ENCODE measurements at regions not wholly inside any gene's neighbourhood (a gene's known extent, or its start where the extent isn't known, plus 50 kb on each side); places are given as distances from the start of the nearest gene placed in this dataset.

DNA sequence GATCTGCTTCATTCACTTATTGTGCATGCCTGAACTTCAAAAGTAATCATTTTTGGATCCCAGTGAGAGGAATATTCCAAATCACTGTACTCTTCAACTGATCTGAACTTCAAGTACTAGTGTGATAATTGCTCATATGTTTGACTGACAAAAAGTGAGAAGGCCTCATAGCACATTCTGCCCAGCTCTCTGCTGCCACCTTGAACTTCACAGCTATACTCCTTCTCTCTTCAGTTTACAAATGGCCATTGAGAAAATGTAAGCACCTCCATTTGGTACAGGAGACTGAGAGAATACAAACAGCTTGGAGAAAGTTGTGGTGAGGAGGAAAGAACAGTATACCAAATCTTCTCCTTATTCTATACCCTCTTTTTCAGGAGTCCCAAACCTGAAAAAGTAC lies 946.0 kb upstream of the CHAC2 start:
- DNase-seq: no peak

DNA sequence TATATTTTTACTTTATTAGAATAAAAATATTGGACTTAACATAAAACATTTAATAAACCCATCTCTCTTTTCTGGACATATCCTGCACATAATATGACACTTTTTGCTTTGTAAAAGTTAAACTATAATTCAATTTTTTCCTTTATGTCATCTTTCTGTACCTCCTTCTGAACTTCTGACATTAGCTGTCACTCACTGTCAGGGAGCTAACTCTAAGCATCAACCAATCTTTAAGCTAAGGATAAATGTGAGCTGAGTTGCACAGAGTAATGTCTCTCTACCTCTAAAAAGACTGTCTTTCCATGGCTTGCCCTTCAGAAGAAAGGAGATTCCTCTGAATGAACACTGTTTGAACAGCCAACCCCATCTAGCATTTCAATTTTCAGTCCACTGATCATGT lies 948.6 kb upstream of the CHAC2 start:
- DNase-seq: no peak

DNA sequence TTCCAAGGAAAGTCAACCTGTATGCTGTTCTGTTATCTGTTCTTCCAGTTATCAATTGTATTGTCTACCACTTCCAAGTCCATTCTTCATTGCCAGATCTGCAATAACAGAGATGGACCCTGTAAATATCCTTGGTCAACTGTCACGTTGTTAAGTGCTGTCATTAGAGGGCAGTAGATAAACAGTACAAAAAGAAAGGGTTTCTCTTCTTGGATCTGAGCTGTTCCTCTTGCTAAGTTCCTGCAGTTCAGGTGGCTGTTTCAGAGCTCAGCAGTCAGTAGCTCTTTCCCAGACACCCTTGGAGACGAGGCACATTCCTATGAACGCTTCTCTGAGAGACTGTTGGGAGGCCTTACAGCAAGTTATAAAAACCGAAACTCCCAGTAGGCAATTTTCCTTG lies 957.1 kb upstream of the CHAC2 start:
- DNase-seq: no peak

DNA sequence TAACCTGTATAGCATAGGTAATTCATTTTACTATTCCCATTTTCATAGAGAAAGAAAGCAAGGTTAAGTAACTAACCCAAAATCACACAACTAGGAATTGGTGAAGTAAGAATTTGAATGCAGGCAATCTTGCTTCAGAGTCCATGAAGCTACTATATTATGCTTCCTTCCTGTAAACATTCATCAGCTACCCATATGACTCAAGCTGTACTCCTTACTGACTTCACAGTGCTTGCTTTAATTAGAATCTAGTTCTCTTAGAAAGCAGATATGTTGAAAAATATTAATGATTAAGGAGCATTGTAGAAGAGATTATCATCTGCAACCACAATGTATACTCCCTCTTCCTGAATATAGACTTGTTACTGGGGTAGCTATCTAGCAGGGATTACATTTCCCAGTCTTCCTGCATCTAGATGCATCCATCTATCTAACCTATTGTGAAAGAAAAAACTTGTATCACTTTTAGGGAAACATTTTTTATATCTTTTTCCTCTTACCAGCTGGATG lies 961.6 kb upstream of the CHAC2 start:
- no peak for DNase-seq

DNA sequence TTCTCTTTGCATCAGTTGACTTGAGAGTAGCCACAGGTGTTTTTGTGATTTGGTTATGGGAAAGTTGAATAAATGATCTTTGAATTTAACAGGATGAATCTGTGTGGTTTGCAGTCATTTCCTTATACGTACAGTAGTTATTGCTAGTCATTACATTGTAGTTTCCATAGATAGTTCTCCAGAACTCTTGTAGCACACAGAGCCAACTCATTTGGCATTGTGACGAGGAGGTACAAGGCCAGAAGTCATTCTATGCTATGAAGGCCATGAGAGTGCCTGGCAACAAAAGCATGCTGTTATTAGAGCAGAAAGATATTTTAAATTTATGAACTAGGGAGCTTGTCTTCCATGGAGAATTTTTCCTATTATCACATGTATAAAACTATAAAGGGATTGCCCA lies 973.0 kb upstream of the CHAC2 start:
- no peak for DNase-seq

GRCh38 chr2:52779446-52779845 lies 988.2 kb upstream of the CHAC2 start:
- no peak for DNase-seq

DNA sequence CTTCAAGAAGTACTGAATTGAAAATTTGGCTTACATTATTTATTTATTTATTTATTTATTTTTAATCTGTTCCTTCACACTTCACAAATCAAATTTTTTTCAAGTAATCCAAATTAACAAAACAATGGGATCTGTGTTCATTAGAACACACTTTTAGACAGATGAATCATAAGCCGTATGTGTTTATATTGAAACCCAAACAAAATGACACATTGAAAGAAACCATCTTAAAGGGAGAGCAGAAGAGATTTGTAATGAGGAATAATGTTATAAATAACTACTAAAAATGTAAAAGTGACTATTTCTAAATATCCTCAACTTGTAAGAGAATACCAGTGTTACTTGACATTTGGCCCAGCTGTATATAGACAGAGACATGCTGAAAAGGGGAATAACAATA lies 991.0 kb upstream of the CHAC2 start:
- no peak for DNase-seq

GRCh38 chr2:52775674-52776073 lies 991.9 kb upstream of the CHAC2 start:
- no peak for DNase-seq

DNA sequence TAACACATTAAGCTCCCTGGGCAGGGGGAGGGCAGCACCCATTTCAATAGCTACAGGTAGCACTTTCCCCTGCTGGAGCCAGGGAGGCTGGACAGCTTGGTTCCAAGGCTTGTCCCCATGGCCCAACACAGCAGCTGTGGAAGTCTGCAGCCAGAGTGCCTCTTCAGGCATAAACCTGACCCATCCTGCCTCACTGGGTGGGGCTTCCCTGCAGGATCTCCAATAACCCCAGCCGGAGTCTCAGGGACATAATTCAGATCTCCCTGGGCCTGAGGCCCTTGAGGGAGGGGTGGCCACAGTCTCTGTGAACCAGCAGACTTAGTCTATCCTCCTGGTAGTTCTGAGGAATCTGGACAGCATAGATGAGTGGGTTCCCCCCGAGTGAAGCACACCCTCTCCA lies 1001.9 kb upstream of the CHAC2 start:
- no peak for DNase-seq

GRCh38 chr2:52749764-52750163 lies 1017.8 kb upstream of the CHAC2 start:
- DNase-seq: no peak

- no peak for DNase-seq
These were observed 1022.5 kb upstream of the CHAC2 start for GRCh38 chr2:52745144-52745543.

DNA sequence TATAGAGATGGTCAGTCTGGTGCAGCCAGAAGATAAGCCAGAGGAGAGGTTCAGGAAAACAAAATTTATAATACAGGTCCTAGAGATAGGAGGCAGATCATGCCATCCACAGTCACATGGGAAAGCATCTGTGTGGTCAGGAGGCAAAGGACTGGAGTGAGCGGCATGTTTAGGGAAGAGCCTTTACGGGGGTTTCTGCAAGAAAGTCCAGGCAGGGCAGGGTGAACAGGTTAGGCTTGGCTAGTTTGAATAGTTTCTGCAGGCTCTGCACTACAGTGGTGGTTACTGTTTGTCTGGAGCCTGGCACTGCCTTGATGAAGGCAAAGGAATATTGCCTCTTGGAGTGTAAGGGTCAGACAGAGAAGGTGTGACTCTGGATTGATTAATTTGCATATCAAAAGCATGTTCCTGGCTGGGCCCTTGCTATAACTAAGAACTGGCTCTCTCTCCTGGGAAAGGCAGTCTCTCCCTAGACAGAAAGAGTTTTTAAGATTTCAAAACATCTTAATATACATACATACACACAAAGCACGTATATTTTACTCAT lies 1034.7 kb upstream of the CHAC2 start:
- DNase-seq: no peak

- DNase-seq: no peak
These were observed 1043.0 kb upstream of the CHAC2 start for GRCh38 chr2:52724585-52724984.

DNA sequence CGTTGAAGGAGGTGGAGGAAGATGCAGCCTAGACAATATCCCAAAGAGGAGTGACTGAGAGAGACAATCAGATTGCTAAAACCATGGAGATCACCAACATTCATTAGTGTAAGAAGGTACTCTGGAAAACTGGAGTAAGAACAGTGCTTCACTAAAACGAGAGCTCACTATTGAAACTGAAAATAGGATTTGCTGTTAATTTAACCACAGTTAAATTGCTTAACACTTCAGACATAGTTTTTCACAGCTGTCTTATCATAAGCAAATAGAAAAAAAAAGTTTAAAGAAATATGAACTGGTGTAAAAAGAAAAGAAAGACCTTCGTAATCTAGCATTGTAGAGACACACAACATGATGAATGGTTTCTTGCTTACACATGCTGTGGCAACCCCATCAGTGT lies 1049.8 kb upstream of the CHAC2 start:
- DNase-seq: no peak

DNA sequence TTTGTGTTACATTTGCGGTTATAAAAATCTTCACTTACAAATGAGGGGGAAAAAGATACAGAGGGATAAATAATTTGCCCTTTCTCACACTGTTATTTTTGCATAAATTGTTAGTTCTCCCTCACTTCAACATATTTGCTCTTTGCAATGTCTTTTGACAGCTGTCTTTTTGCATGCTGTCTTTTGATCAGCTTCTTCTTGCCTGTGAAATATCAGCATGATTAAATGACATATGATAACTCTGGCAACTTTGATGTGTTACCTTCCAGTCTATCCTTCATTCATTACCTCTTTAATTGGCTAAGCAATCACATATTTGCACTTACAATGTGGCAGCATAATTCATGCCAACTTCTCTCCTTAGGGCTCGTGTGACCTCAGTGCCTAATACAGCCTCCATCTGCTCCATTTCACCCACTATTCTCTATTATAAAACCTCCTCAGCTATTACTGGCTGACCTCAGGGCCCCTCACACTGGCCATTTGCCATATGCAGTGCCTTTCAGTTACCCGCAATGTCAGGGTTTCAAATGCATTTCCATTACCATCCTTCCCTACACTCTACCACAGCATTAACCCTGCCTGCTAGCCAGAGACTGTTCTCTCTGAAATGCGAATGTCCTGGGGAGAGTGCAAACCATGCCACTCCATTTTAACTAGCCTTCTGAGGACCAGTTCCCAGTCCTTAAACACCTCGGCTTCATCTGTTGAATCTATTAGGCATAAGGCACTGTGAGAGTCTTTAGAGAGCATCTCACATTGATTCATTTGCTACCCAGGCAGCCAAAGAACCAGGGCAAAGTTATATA lies 1056.6 kb upstream of the CHAC2 start:
- no peak for DNase-seq

GRCh38 chr2:52704251-52704650 lies 1063.4 kb upstream of the CHAC2 start:
- no peak for DNase-seq

GRCh38 chr2:52703004-52703403 lies 1064.6 kb upstream of the CHAC2 start:
- DNase-seq: no peak

GRCh38 chr2:52698408-52698807 lies 1069.2 kb upstream of the CHAC2 start:
- DNase-seq: no peak

GRCh38 chr2:52697690-52698089 lies 1069.9 kb upstream of the CHAC2 start:
- DNase-seq: no peak

DNA sequence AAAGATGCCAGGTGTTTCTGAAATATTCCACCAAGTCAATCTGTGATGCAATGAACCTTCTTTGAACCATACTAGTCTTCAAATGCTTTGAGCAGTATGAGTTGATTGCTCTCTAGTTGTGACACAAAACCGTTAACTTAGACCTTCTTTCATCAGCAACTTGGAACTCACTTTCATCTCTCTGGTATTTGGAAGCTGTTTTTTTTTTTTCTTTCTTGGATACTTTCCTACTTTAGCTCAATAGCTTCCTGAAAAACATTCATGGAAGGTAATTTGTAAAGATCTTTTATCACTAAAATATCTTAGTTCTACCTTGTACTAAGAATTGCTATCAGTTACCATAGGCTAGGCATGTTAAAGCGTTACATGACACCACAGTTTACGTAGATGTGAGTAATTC lies 1071.9 kb upstream of the CHAC2 start:
- no peak for DNase-seq

- DNase-seq: no peak
These were observed 1080.7 kb upstream of the CHAC2 start for GRCh38 chr2:52686935-52687334.

DNA sequence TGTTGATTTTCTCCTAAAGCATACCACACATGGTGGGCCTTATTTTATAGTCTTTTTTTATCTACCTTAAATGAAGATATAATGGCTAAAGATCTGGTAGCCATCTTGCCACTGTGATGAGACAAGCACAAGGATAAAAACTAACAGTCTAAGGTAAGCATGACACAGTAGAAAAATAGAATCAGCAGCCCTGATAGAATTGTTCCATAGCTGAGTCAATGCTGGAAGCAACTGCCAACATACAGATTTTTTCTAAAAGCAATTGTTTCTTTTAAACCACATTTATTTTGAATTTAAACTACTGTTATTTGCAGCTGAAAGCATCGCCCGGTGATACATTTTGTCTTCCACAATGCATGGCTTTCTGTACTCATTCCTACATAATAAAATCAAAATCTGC lies 1091.5 kb upstream of the CHAC2 start:
- no peak for DNase-seq

- DNase-seq: no peak
These were observed 1098.9 kb upstream of the CHAC2 start for GRCh38 chr2:52668724-52669123.

- no peak for DNase-seq
These were observed 1108.1 kb upstream of the CHAC2 start for GRCh38 chr2:52659546-52659945.

GRCh38 chr2:52658598-52658997 lies 1109.0 kb upstream of the CHAC2 start:
- DNase-seq: no peak
